H1 (cell line): ENCODE measurements at regions not wholly inside any gene's neighbourhood (a gene's known extent, or its start where the extent isn't known, plus 50 kb on each side); places are given as distances from the start of the nearest gene placed in this dataset.

Source experiments
- CTCF ChIA-PET: fragments of 300-600 bp; sonication (Branson Sonifier 250); formaldehyde crosslinking; loops from one replicate; lab custom pipeline; 2021; ENCODE audit not compliant: partially characterized antibody; lab: Charles Lee
- POLR2A ChIA-PET: fragments of 300-600 bp; sonication (Branson Sonifier 250); formaldehyde crosslinking; loops from one replicate; lab custom pipeline; 2021; ENCODE audit warnings: inconsistent platforms; ENCODE audit not compliant: partially characterized antibody; lab: Charles Lee
- DNase-seq, 2 experiments: peaks; one replicate each; pipeline versions ENCODE4 v3.0.0 to v3.0.0-alpha.2; 2010 to 2022; ENCODE audit warnings: low spot score in 2 of 2, low read depth in 1 of 2, mixed read lengths in 1 of 2
- FAIRE-seq: peaks from 2 replicates; lab custom pipeline; 2011; peaks lifted over from hg19 to GRCh38; lab: Jason Lieb, UNC
- H2AFZ ChIP-seq: 2 replicates; pipeline ENCODE4 v1.8.1; 2012; ENCODE audit warnings: low read length, inconsistent platforms
- H2AK5ac ChIP-seq: 2 replicates; pipeline ENCODE4 v1.6.1; 2013; ENCODE audit warnings: low read depth, low read length
- H2BK120ac ChIP-seq: replicated peaks from 2 replicates; pipeline ENCODE3; 2013; ENCODE audit warnings: low read depth, low read length, inconsistent platforms
- H2BK12ac ChIP-seq: 2 replicates; pipeline ENCODE4 v1.6.1; 2013; ENCODE audit warnings: low read depth, low read length
- H2BK15ac ChIP-seq: 2 replicates; pipeline ENCODE4 v1.6.1; 2013; ENCODE audit warnings: low read length
- H2BK20ac ChIP-seq: 2 replicates; pipeline ENCODE4 v1.6.1; 2013; ENCODE audit warnings: low read length
- H2BK5ac ChIP-seq: 2 replicates; pipeline ENCODE4 v1.6.1; 2013; ENCODE audit warnings: low read depth, low read length
- H3K14ac ChIP-seq: 2 replicates; pipeline ENCODE4 v1.6.1; 2013; ENCODE audit warnings: inconsistent platforms; ENCODE audit not compliant: insufficient read length
- H3K18ac ChIP-seq: 2 replicates; pipeline ENCODE4 v1.6.1; 2013; ENCODE audit warnings: low read length; ENCODE audit errors: extremely low read depth
- H3K23ac ChIP-seq: 2 replicates; pipeline ENCODE4 v1.6.1; 2013; ENCODE audit warnings: inconsistent platforms; ENCODE audit not compliant: insufficient read length
- H3K23me2 ChIP-seq: 2 replicates; pipeline ENCODE4 v1.6.1; 2013; ENCODE audit warnings: low read depth, low read length
- H3K27ac ChIP-seq: 2 replicates; pipeline ENCODE4 v1.6.1; 2011; ENCODE audit warnings: low read depth, low read length, inconsistent platforms
- H3K27me3 ChIP-seq, 4 experiments: replicated peaks in 1 of 4; 1 replicate in 1 of 4; 2 replicates in 3 of 4; pipeline versions ENCODE4 v1.6.1 to v1.8.1; 2011 to 2013; ENCODE audit warnings: low read length in 3 of 4, mild to moderate bottlenecking in 3 of 4, inconsistent platforms in 2 of 4, mixed read lengths in 2 of 4, moderate library complexity in 1 of 4; ENCODE audit not compliant: control insufficient read depth in 3 of 4, insufficient read depth in 3 of 4; ENCODE audit errors: extremely low read depth in 1 of 4
- H3K36me3 ChIP-seq, 4 experiments: 2 replicates each; pipeline versions ENCODE4 v1.6.1 to v1.8.1; 2011 to 2013; ENCODE audit warnings: mild to moderate bottlenecking in 4 of 4, low read length in 3 of 4, moderate library complexity in 2 of 4, control low read depth in 1 of 4, inconsistent platforms in 1 of 4; ENCODE audit not compliant: insufficient read depth in 4 of 4, control insufficient read depth in 2 of 4
- H3K4ac ChIP-seq: replicated peaks from 2 replicates; pipeline ENCODE3; 2013; ENCODE audit warnings: low read length, low read depth, mixed read lengths, inconsistent platforms; ENCODE audit not compliant: insufficient read length
- H3K4me1 ChIP-seq, 4 experiments: replicated peaks in 1 of 4; 1 replicate in 1 of 4; 2 replicates in 3 of 4; pipeline versions ENCODE4 v1.6.1 to v1.8.1; 2011 to 2013; ENCODE audit warnings: low read length in 3 of 4, inconsistent platforms in 2 of 4, mixed read lengths in 1 of 4; ENCODE audit not compliant: insufficient read depth in 4 of 4, control insufficient read depth in 3 of 4
- H3K4me2 ChIP-seq, 2 experiments: 2 replicates each; pipeline versions ENCODE4 v1.6.1 to v1.8.1; 2011 to 2013; ENCODE audit warnings: low read depth in 2 of 2, low read length in 2 of 2, control low read depth in 1 of 2, inconsistent platforms in 1 of 2, mild to moderate bottlenecking in 1 of 2; ENCODE audit not compliant: insufficient read depth in 1 of 2
- H3K4me3 ChIP-seq, 4 experiments: fragments of 200-600, 300-600 bp in 1 of 4; sonication (generic), shearing (Covaris generic), sonication (Bioruptor Twin) in 1 of 4; 2 replicates each; pipeline versions ENCODE4 v1.5.1 to v1.8.1; 2011 to 2016; ENCODE audit warnings: low read length in 4 of 4, low read depth in 3 of 4, control low read depth in 2 of 4, inconsistent platforms in 2 of 4, mild to moderate bottlenecking in 2 of 4, mixed read lengths in 1 of 4, moderate library complexity in 1 of 4; ENCODE audit not compliant: insufficient read depth in 2 of 4; ENCODE audit errors: extremely low read depth in 1 of 4
- H3K56ac ChIP-seq: replicated peaks from 2 replicates; pipeline ENCODE3; 2013; ENCODE audit warnings: low read depth, mild to moderate bottlenecking, mixed read lengths, low read length, inconsistent platforms; ENCODE audit not compliant: insufficient read length
- H3K79me1 ChIP-seq: 2 replicates; pipeline ENCODE4 v1.6.1; 2013; ENCODE audit warnings: low read depth, low read length, control low read depth
- H3K79me2 ChIP-seq, 2 experiments: 2 replicates each; pipeline versions ENCODE4 v1.6.1 to v1.8.1; 2012 to 2013; ENCODE audit warnings: low read length in 2 of 2, mild to moderate bottlenecking in 2 of 2, inconsistent platforms in 1 of 2; ENCODE audit not compliant: insufficient read depth in 2 of 2, control insufficient read depth in 1 of 2
- H3K9ac ChIP-seq, 4 experiments: replicated peaks in 1 of 4; 1 replicate in 1 of 4; 2 replicates in 3 of 4; pipeline versions ENCODE4 v1.6.1 to v1.8.1; 2011 to 2013; ENCODE audit warnings: low read depth in 3 of 4, low read length in 3 of 4, control low read depth in 2 of 4, mild to moderate bottlenecking in 2 of 4, moderate library complexity in 2 of 4, inconsistent platforms in 1 of 4; ENCODE audit errors: extremely low read depth in 1 of 4
- H3K9me3 ChIP-seq, 2 experiments: 2 replicates each; pipeline versions ENCODE4 v1.6.1 to v1.8.1; 2012 to 2013; ENCODE audit warnings: mild to moderate bottlenecking in 2 of 2, moderate library complexity in 2 of 2, control low read depth in 1 of 2, inconsistent platforms in 1 of 2, low read depth in 1 of 2, low read length in 1 of 2, mixed read lengths in 1 of 2; ENCODE audit not compliant: insufficient read depth in 2 of 2
- H4K20me1 ChIP-seq, 2 experiments: replicated peaks in 1 of 2; 2 replicates each; pipeline versions ENCODE3 to v1.8.1; 2011 to 2013; ENCODE audit warnings: inconsistent platforms in 2 of 2, low read length in 2 of 2, mild to moderate bottlenecking in 1 of 2; ENCODE audit not compliant: insufficient read depth in 2 of 2, control insufficient read depth in 1 of 2
- H4K5ac ChIP-seq: 2 replicates; pipeline ENCODE4 v1.6.1; 2013; ENCODE audit warnings: low read length, low read depth, mixed read lengths, inconsistent platforms; ENCODE audit not compliant: insufficient read length
- H4K8ac ChIP-seq: 2 replicates; pipeline ENCODE4 v1.8.0; 2013; ENCODE audit warnings: mild to moderate bottlenecking, moderate library complexity, low read length, inconsistent platforms; ENCODE audit not compliant: insufficient read depth; ENCODE audit errors: extremely low read depth
- H4K91ac ChIP-seq: replicated peaks from 2 replicates; pipeline ENCODE3; 2013; ENCODE audit warnings: low read length, mixed read lengths, inconsistent platforms; ENCODE audit not compliant: insufficient read length
- BACH1 ChIP-seq: IDR thresholded peaks from 2 replicates; pipeline ENCODE4 v1.6.1; 2012; ENCODE audit warnings: low read length, improper control_type of control experiment
- CHD1 ChIP-seq: IDR thresholded peaks from 2 replicates; pipeline ENCODE4 v1.6.1; 2012; ENCODE audit warnings: low read depth, low read length, improper control_type of control experiment
- CTBP2 ChIP-seq: IDR thresholded peaks from 2 replicates; pipeline ENCODE4 v1.7.0; 2011; ENCODE audit warnings: borderline replicate concordance, mild to moderate bottlenecking, moderate library complexity, mixed read lengths, low read length; ENCODE audit not compliant: insufficient read depth, insufficient read length
- CTCF ChIP-seq, 3 experiments: IDR thresholded peaks; 1 replicate in 2 of 3; 2 replicates in 1 of 3; pipeline versions ENCODE4 v1.5.1 to v1.6.1; 2011; ENCODE audit warnings: low read length in 3 of 3, mild to moderate bottlenecking in 3 of 3, inconsistent platforms in 2 of 3, low read depth in 1 of 3, moderate library complexity in 1 of 3; ENCODE audit not compliant: insufficient read depth in 1 of 3; ENCODE audit errors: control extremely low read depth in 1 of 3
- EGR1 ChIP-seq: IDR thresholded peaks from 2 replicates; pipeline ENCODE4 v1.6.1; 2011; ENCODE audit warnings: low read depth, low read length, borderline replicate concordance
- RFX5 ChIP-seq: IDR thresholded peaks from 2 replicates; pipeline ENCODE4 v1.6.1; 2011; ENCODE audit warnings: low read depth, low read length, improper control_type of control experiment, borderline replicate concordance
- RNF2 ChIP-seq: fragments of 200-900, 300-1000 bp; sonication (generic); IDR thresholded peaks from 2 replicates; pipeline ENCODE4 v1.7.1; 2016; ENCODE audit warnings: borderline replicate concordance, low read depth, mild to moderate bottlenecking, antibody characterized with exemption, low read length; ENCODE audit not compliant: poor library complexity, severe bottlenecking; ENCODE audit errors: missing control alignments
- SIN3A ChIP-seq, 2 experiments: IDR thresholded peaks in 1 of 2; conservative IDR thresholded peaks in 1 of 2; 2 replicates each; pipeline ENCODE4 v1.6.1; 2011 to 2012; ENCODE audit warnings: low read length in 2 of 2, improper control_type of control experiment in 1 of 2, low read depth in 1 of 2, mild to moderate bottlenecking in 1 of 2
- WGBS, 2 experiments: shearing (Covaris generic) in 1 of 2; methylation state at CpG; one replicate each; pipeline versions ENCODE4 v1.1.6 to v1.1.7; 2013 to 2015; ENCODE audit warnings: low lambda C conversion rate in 2 of 2, mixed read lengths in 2 of 2, inconsistent platforms in 1 of 2, low coverage in 1 of 2, missing lambda C conversion rate in 1 of 2; ENCODE audit not compliant: insufficient replicate concordance in 2 of 2, insufficient coverage in 1 of 2, insufficient read length in 1 of 2; ENCODE audit errors: extremely low coverage in 1 of 2, missing lambda C conversion rate in 1 of 2; 5-methylcytosine and 5-hydroxymethylcytosine counted together

DNA sequence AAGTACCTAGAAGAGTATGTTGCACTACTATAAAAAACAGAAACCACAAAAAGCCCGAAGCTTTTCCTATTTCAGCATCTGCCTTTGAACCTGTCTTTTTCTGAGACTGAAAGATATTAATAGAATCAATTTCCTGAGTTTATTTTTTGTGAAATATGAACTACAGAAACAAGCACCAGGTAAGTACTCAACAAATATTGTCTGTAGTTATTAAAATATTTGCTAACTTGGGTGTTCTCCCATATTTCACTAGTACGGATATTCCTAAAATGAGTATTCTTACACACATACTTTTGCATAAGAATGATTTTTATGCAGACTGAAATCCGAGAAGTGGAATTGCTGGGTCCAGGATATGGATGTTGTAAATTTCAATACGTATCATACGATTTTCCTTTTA lies 188.0 kb downstream of the OR4C45 start:
- ChIA-PET CTCF (no interaction called here), POLR2A (no interaction called here)
- no peak overlapping the region for H3K4ac ChIP-seq
- H3K4me2 ChIP-seq = no peak overlapping the region
- H2AK5ac ChIP-seq = no peak overlapping the region
- H3K4me3 ChIP-seq = no peak overlapping the region
- H3K27ac ChIP-seq = no peak overlapping the region
- H2BK12ac ChIP-seq = no peak overlapping the region
- no peaks in the 10 kb centered on the region for H3K79me1 ChIP-seq
- DNase-seq (no peak), FAIRE-seq (no peak)
- no peak overlapping the region for H3K23ac ChIP-seq
- no peak overlapping the region for H3K18ac ChIP-seq
- H4K8ac ChIP-seq = no peak overlapping the region
- H4K20me1 ChIP-seq = no peaks in the 10 kb centered on the region
- no peaks in the 10 kb centered on the region for H3K23me2 ChIP-seq
- 81% methylated on average over 5 of the region's 5 CpGs; no CpG with 5 or more reads in 1 of the 2 experiments for WGBS, 2 experiments
- H3K14ac ChIP-seq = no peak overlapping the region
- H4K91ac ChIP-seq = no peak overlapping the region
- H2BK5ac ChIP-seq = no peak overlapping the region
- H3K27me3 ChIP-seq = no peaks in the 10 kb centered on the region
- no peaks in the 10 kb centered on the region for H3K4me1 ChIP-seq
- no peak overlapping the region for H3K9ac ChIP-seq
- no peak overlapping the region for H4K5ac ChIP-seq
- H2BK15ac ChIP-seq = no peak overlapping the region
- no peak overlapping the region for H2BK20ac ChIP-seq
- H3K79me2 ChIP-seq = no peaks in the 10 kb centered on the region
- no peaks in the 10 kb centered on the region for H3K36me3 ChIP-seq
- peaks cover 32 to 68% of the 10 kb centered on the region in 2 experiments; a peak in 3 of 4 replicates for H3K9me3 ChIP-seq
- no peak overlapping the region for H3K56ac ChIP-seq
- no peak overlapping the region for H2AFZ ChIP-seq
- no peak overlapping the region for H2BK120ac ChIP-seq
- TF ChIP-seq RNF2 (no peak), CTCF (IDR thresholded peaks at IDR 0.05; ENCODE audit: control extremely low read depth in 1 of 3, insufficient read depth in 1 of 3, low read depth in 1 of 3, low read length in 3 of 3) (no peak), BACH1 (no peak), RFX5 (no peak), CTBP2 (no peak), CHD1 (no peak), SIN3A (conservative IDR thresholded peaks at IDR 0.05 in 1 of 2, IDR thresholded peaks at IDR 0.05 in 1 of 2; ENCODE audit: low read depth in 1 of 2, low read length in 2 of 2) (no peak), EGR1 (no peak)
